Activated naive CD8-positive, alpha-beta T cell treated with anti-CD3 and anti-CD28 coated beads, Interleukin-2, amount 10 ng/mL, durations not matched to agents 7 days and 5 days (primary cell): ENCODE measurements at regions not wholly inside any gene's neighbourhood (a gene's known extent, or its start where the extent isn't known, plus 50 kb on each side); places are given as distances from the start of the nearest gene placed in this dataset.

Source experiments
- ATAC-seq: fragments of 150-1000 bp; cut with Tn5 transposase; one replicate; pipeline ENCODE4 v1.10.0; 2021; ENCODE audit warnings: low read depth, moderate library complexity
- POLR2A ChIA-PET: fragments of 350-600 bp; sonication (Branson Sonifier 250); formaldehyde crosslinking; loops from one replicate; lab custom pipeline; 2021; ENCODE audit warnings: antibody characterized with exemption; lab: Charles Lee
- DNase-seq: peaks from one replicate; pipeline ENCODE4 v3.0.0; 2021
- H3K27ac Mint-ChIP-seq: one replicate; pipeline ENCODE4 v1.8.0; 2022; ENCODE audit warnings: mild to moderate bottlenecking, mixed read lengths
- H3K27me3 Mint-ChIP-seq: one replicate; pipeline ENCODE4 v1.8.0; 2022; ENCODE audit warnings: mild to moderate bottlenecking, moderate library complexity, mixed read lengths
- H3K36me3 Mint-ChIP-seq: one replicate; pipeline ENCODE4 v1.8.0; 2021; ENCODE audit warnings: mild to moderate bottlenecking, mixed read lengths
- H3K4me1 Mint-ChIP-seq: one replicate; pipeline ENCODE4 v1.8.0; 2021; ENCODE audit warnings: mixed read lengths
- H3K4me3 Mint-ChIP-seq: one replicate; pipeline ENCODE4 v1.8.0; 2022; ENCODE audit warnings: mild to moderate bottlenecking, moderate library complexity, mixed read lengths
- H3K9me3 Mint-ChIP-seq: one replicate; pipeline ENCODE4 v1.8.0; 2021; ENCODE audit warnings: mixed read lengths

- POLR2A ChIA-PET = no interaction called here
- DNase-seq (no peak), ATAC-seq (no peak)
- Mint-ChIP-seq H3K27ac (no peak overlapping the region), H3K9me3 (no peaks in the 10 kb centered on the region), H3K27me3 (peaks cover 5% of the 10 kb centered on the region), H3K4me3 (no peak overlapping the region), H3K4me1 (peaks cover 1% of the 10 kb centered on the region), H3K36me3 (no peaks in the 10 kb centered on the region)
Measured at GRCh38 chr21:26412885-26413284, 160.2 kb downstream of the CYYR1 start.

DNA sequence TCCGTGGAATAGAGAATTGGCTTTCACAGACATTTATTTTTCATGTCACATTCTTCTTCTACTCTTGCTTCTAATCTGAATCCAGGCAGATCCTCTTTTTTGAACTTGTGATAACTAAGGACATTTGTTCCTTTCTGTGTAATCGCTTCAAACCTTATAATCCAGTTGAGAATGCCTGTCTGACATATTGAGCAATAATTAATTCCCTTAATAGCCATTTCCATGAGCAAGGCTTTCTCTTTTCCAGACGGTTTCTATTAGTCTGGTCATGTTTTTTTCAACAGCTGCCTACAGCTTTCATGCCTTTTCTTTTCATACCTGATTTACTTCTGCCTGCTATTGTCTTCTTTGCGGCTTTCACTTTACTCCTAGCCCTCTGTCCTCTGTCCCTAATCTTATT, 163.4 kb downstream of the CYYR1 start:
- H3K27ac Mint-ChIP-seq = no peak overlapping the region
- POLR2A ChIA-PET = no interaction called here
- H3K36me3 Mint-ChIP-seq = no peaks in the 10 kb centered on the region
- DNase-seq = no peak
- H3K4me1 Mint-ChIP-seq = peaks cover 10% of the 10 kb centered on the region
- H3K9me3 Mint-ChIP-seq = peaks cover 3% of the 10 kb centered on the region
- ATAC-seq = no peak
- peaks cover 5% of the 10 kb centered on the region for H3K27me3 Mint-ChIP-seq
- no peak overlapping the region for H3K4me3 Mint-ChIP-seq

- H3K27ac Mint-ChIP-seq = no peak overlapping the region
- H3K4me1 Mint-ChIP-seq = peaks cover 10% of the 10 kb centered on the region
- POLR2A ChIA-PET = no interaction called here
- peaks cover 3% of the 10 kb centered on the region for H3K9me3 Mint-ChIP-seq
- ATAC-seq (no peak), DNase-seq (no peak)
- H3K4me3 Mint-ChIP-seq = no peak overlapping the region
- no peaks in the 10 kb centered on the region for H3K36me3 Mint-ChIP-seq
- peaks cover 5% of the 10 kb centered on the region for H3K27me3 Mint-ChIP-seq
Measured at GRCh38 chr21:26408511-26408910, 164.6 kb downstream of the CYYR1 start.

DNA sequence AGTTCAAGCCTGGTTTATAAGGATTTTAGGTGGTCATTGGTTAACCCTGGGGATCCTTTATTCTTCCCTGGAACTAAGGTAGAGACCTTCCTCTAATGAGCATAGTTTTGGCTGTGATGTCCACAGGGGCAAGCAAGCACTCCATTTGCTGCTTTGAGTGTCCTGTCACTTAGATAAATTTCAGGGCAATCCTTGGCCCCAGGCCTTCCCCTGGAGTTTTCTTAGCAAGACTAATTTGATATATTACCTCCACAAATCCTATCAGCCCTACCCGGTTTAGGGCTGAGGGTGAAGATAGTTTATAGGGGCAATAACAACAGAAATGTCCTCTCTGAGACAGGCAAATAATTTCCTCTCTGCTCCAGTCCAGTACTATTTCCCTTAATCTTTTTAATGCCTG, 166.6 kb downstream of the CYYR1 start:
- peaks cover 10% of the 10 kb centered on the region for H3K4me1 Mint-ChIP-seq
- no peak overlapping the region for H3K27ac Mint-ChIP-seq
- no peaks in the 10 kb centered on the region for H3K36me3 Mint-ChIP-seq
- DNase-seq (no peak), ATAC-seq (no peak)
- POLR2A ChIA-PET = no interaction called here
- peaks cover 4% of the 10 kb centered on the region for H3K9me3 Mint-ChIP-seq
- peaks cover 5% of the 10 kb centered on the region for H3K27me3 Mint-ChIP-seq
- H3K4me3 Mint-ChIP-seq = no peak overlapping the region

- peaks cover 9% of the 10 kb centered on the region for H3K4me1 Mint-ChIP-seq
- POLR2A ChIA-PET = no interaction called here
- DNase-seq = no peak
- no peaks in the 10 kb centered on the region for H3K27me3 Mint-ChIP-seq
- H3K36me3 Mint-ChIP-seq = no peaks in the 10 kb centered on the region
- peak; percentile 56 for ATAC-seq
- H3K9me3 Mint-ChIP-seq = peaks cover 4% of the 10 kb centered on the region
- peak overlapping the region; percentile 45 for H3K27ac Mint-ChIP-seq
- peak overlapping the region; percentile 25 for H3K4me3 Mint-ChIP-seq
Measured at GRCh38 chr21:26405735-26406361, 167.2 kb downstream of the CYYR1 start.

- no peak overlapping the region for H3K27ac Mint-ChIP-seq
- no peaks in the 10 kb centered on the region for H3K27me3 Mint-ChIP-seq
- POLR2A ChIA-PET = no interaction called here
- no peak overlapping the region for H3K4me3 Mint-ChIP-seq
- no peaks in the 10 kb centered on the region for H3K36me3 Mint-ChIP-seq
- H3K4me1 Mint-ChIP-seq = peaks cover 9% of the 10 kb centered on the region
- DNase-seq = no peak
- H3K9me3 Mint-ChIP-seq = peaks cover 4% of the 10 kb centered on the region
- ATAC-seq = no peak
Measured at GRCh38 chr21:26405071-26405470, 168.0 kb downstream of the CYYR1 start.

DNA sequence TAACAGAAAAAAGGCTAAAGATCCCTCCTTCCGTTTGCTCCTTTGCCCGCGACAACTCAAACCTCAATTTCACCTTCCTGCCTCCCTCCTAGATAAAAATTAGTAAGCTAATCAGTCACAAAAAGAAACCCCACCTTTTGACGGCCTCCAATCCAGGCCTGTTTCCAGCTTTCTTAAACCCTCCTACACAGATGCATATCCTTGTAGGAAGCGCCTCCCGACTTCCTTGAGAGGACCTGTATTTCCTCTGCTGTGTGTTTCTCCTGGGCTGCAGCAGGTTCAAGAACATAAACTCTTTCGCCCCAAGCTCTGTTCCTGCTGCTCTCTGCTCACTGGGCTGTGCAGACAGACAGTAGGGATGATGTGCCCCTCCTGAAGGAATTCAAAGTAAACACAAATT, 168.8 kb downstream of the CYYR1 start:
- Mint-ChIP-seq H3K4me1 (peaks cover 9% of the 10 kb centered on the region), H3K36me3 (no peaks in the 10 kb centered on the region), H3K9me3 (peaks cover 4% of the 10 kb centered on the region), H3K4me3 (no peak overlapping the region), H3K27ac (no peak overlapping the region), H3K27me3 (no peaks in the 10 kb centered on the region)
- no peak for ATAC-seq
- no peak for DNase-seq
- POLR2A ChIA-PET = no interaction called here

GRCh38 chr21:26403321-26403720, 169.8 kb downstream of the CYYR1 start:
- DNase-seq (no peak), ATAC-seq (no peak)
- Mint-ChIP-seq H3K27me3 (no peaks in the 10 kb centered on the region), H3K4me1 (peaks cover 9% of the 10 kb centered on the region), H3K4me3 (no peak overlapping the region), H3K27ac (no peak overlapping the region), H3K36me3 (no peaks in the 10 kb centered on the region), H3K9me3 (peaks cover 4% of the 10 kb centered on the region)
- POLR2A ChIA-PET = no interaction called here

DNA sequence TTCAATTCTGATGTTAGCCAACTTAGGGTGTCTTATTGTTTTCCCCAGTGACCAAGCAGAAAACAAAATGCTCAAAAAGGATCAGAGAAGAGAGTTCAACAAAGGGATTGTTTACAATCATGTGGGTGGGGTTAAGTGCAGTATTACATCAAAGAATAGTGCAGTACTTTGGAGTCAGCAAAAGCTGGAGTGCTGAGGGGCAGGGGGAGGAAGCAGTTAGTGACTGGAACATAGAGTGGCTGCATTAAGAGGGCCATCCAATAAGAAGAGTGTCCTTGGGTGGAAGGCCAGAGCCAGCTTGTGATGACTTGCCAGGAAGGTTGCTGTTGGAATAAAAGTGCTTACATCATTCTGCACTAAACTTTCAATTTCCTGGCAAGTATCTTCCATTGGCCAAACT, 175.5 kb downstream of the CYYR1 start:
- H3K27ac Mint-ChIP-seq = no peak overlapping the region
- no peaks in the 10 kb centered on the region for H3K36me3 Mint-ChIP-seq
- no peaks in the 10 kb centered on the region for H3K27me3 Mint-ChIP-seq
- H3K4me1 Mint-ChIP-seq = no peaks in the 10 kb centered on the region
- no peak for ATAC-seq
- no peak for DNase-seq
- POLR2A ChIA-PET = no interaction called here
- H3K4me3 Mint-ChIP-seq = no peak overlapping the region
- H3K9me3 Mint-ChIP-seq = peaks cover under 1% of the 10 kb centered on the region

GRCh38 chr21:26394341-26394740, 178.7 kb downstream of the CYYR1 start:
- Mint-ChIP-seq H3K4me3 (no peak overlapping the region), H3K9me3 (no peaks in the 10 kb centered on the region), H3K27me3 (no peaks in the 10 kb centered on the region), H3K27ac (no peak overlapping the region), H3K4me1 (no peaks in the 10 kb centered on the region), H3K36me3 (no peaks in the 10 kb centered on the region)
- ATAC-seq = no peak
- POLR2A ChIA-PET = no interaction called here
- no peak for DNase-seq

DNA sequence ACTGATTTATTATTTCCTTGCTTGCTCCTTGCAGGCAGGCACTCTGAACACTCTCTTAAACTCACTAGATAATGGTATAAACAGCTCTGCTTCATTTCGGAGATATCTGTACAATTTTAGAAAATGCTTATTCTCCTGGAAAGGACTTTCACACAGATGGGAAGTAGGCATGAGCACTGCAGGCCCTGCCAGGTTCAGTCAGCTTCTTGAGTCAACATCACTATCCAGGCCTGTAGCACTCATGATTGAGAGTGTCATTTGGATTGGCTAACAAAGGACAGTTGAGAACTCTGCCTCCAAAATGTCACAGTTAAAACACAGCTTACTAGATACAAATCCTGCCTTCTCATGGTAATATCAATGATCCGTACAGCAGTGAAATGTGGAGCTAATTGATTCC, 181.9 kb downstream of the CYYR1 start:
- Mint-ChIP-seq H3K4me1 (no peaks in the 10 kb centered on the region), H3K9me3 (peaks cover 3% of the 10 kb centered on the region), H3K27ac (no peak overlapping the region), H3K36me3 (no peaks in the 10 kb centered on the region), H3K4me3 (no peak overlapping the region), H3K27me3 (no peaks in the 10 kb centered on the region)
- POLR2A ChIA-PET = no interaction called here
- ATAC-seq (no peak), DNase-seq (no peak)

DNA sequence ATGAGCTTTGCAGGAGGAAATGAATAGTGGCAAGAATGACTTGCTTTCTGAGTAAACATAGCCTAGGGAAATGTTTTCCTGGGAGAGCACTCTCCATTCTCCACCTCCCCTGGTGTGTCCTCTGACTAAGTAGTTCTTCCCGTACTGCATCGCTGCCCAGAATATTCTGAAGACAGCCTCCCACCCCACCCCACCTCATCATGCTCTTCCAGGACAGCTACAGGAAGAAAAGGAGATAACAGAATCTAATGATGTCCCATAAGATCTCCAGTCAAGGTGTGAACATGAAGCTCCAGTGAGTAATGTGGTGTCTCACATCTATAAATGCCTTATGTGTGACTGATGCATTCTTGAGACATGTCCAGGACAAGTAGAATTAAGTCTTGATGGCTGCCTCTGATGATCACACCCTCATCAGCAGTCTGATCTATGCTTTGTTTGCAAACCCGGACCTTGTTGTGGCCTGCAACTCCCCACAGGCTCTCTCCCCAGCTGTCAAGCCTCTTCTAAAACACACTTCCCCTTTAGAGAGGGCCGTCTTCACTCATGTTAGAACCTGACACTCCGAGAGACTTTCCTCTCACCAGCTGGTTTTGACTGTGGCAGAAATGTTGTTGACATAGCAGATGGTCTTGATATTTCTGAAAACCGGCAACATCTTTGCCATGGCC, 183.0 kb downstream of the CYYR1 start:
- Mint-ChIP-seq H3K36me3 (no peaks in the 10 kb centered on the region), H3K27ac (no peak overlapping the region), H3K4me1 (no peaks in the 10 kb centered on the region), H3K27me3 (no peaks in the 10 kb centered on the region), H3K4me3 (no peak overlapping the region), H3K9me3 (peaks cover 5% of the 10 kb centered on the region)
- DNase-seq (no peak), ATAC-seq (no peak)
- POLR2A ChIA-PET = no interaction called here

- Mint-ChIP-seq H3K27me3 (no peaks in the 10 kb centered on the region), H3K27ac (no peak overlapping the region)
Measured at GRCh38 chr21:26388731-26389231, 184.3 kb downstream of the CYYR1 start.

DNA sequence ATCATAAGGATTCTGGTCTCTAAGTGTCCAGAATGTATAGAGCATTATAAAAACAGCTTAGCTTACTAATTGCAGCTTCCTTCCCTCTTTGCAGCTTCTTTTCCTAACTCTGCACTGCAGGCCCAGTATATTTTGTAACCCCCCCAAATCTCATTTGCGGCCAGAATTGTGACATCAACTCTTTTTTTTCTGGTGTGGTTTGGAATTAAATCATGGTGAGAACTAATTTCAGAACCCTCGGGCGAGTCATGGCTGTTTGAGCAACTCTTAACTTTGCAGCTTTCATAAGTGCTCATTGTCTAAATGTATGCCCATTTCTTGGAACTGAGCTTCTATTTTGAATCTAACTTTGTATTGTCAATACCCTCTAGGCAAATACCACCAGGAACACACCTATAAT, 187.4 kb downstream of the CYYR1 start:
- POLR2A ChIA-PET = no interaction called here
- ATAC-seq = no peak
- no peak overlapping the region for H3K4me3 Mint-ChIP-seq

More at GRCh38 chr21:26388731-26389231, 184.3 kb downstream of the CYYR1 start:
- ATAC-seq (no peak), DNase-seq (no peak)
- H3K4me3 Mint-ChIP-seq = no peak overlapping the region
- POLR2A ChIA-PET = no interaction called here
- no peaks in the 10 kb centered on the region for H3K36me3 Mint-ChIP-seq
- H3K4me1 Mint-ChIP-seq = no peaks in the 10 kb centered on the region
- H3K9me3 Mint-ChIP-seq = peaks cover 5% of the 10 kb centered on the region

More for the DNA sequence above, 187.4 kb downstream of the CYYR1 start:
- Mint-ChIP-seq H3K27me3 (no peaks in the 10 kb centered on the region), H3K9me3 (peaks cover 5% of the 10 kb centered on the region), H3K4me1 (no peaks in the 10 kb centered on the region), H3K36me3 (no peaks in the 10 kb centered on the region), H3K27ac (no peak overlapping the region)
- no peak for DNase-seq
